HG03280 (cell line): ENCODE measurements at regions not wholly inside any gene's neighbourhood (a gene's known extent, or its start where the extent isn't known, plus 50 kb on each side); places are given as distances from the start of the nearest gene placed in this dataset.

Source experiments
- ATAC-seq: cut with Tn5 transposase; IDR thresholded peaks from one replicate; pipeline ENCODE4 v1.9.1; 2021; ENCODE audit warnings: mild to moderate bottlenecking, moderate library complexity; ENCODE audit not compliant: unreplicated experiment

GRCh38 chr11:103619938-103620337 is 416.5 kb upstream of the DDI1 start:
- no peak for ATAC-seq

GRCh38 chr11:103622296-103622695 is 414.1 kb upstream of the DDI1 start:
- ATAC-seq, result no peak

- no peak for ATAC-seq
Measured at GRCh38 chr11:103623933-103624332, 412.5 kb upstream of the DDI1 start.

GRCh38 chr11:103624708-103625623 is 411.5 kb upstream of the DDI1 start:
- ATAC-seq, result no peak

GRCh38 chr11:103625624-103625965 is 410.8 kb upstream of the DDI1 start:
- no peak for ATAC-seq

GRCh38 chr11:103628121-103628520 is 408.3 kb upstream of the DDI1 start:
- ATAC-seq, result no peak

- ATAC-seq, result no peak
Measured at GRCh38 chr11:103631841-103632240, 404.6 kb upstream of the DDI1 start.

- no peak for ATAC-seq
Measured at GRCh38 chr11:103633068-103633788, 403.2 kb upstream of the DDI1 start.

- ATAC-seq, result no peak
Measured at GRCh38 chr11:103633819-103634590, 402.4 kb upstream of the DDI1 start.

- no peak for ATAC-seq
Measured at GRCh38 chr11:103636232-103636631, 400.2 kb upstream of the DDI1 start.

- no peak for ATAC-seq
Measured at GRCh38 chr11:103637295-103637694, 399.1 kb upstream of the DDI1 start.

- no peak for ATAC-seq
Measured at GRCh38 chr11:103637831-103638230, 398.6 kb upstream of the DDI1 start.

- no peak for ATAC-seq
Measured at GRCh38 chr11:103644676-103645075, 391.8 kb upstream of the DDI1 start.

- ATAC-seq, result no peak
Measured at GRCh38 chr11:103648054-103648453, 388.4 kb upstream of the DDI1 start.

GRCh38 chr11:103648670-103649400 is 387.6 kb upstream of the DDI1 start:
- ATAC-seq, result no peak

GRCh38 chr11:103649401-103649895 is 387.0 kb upstream of the DDI1 start:
- no peak for ATAC-seq

GRCh38 chr11:103650330-103650729 is 386.1 kb upstream of the DDI1 start:
- ATAC-seq, result no peak

- ATAC-seq, result no peak
Measured at GRCh38 chr11:103651341-103651998, 385.0 kb upstream of the DDI1 start.

GRCh38 chr11:103652013-103652412 is 384.4 kb upstream of the DDI1 start:
- no peak for ATAC-seq

GRCh38 chr11:103656382-103656781 is 380.1 kb upstream of the DDI1 start:
- ATAC-seq, result no peak
